Anterior cingulate cortex (tissue), 58 donors: ENCODE measurements at regions not wholly inside any gene's neighbourhood (a gene's known extent, or its start where the extent isn't known, plus 50 kb on each side); places are given as distances from the start of the nearest gene placed in this dataset.
"Not testable (repeated sequence)": the region's sequence is repeated elsewhere in the genome, so short reads cannot be mapped to it uniquely, and the experiment has no call there.

Source experiments
- DNase-seq, 58 donors: peaks; one replicate each; lab custom pipeline; 2025; lab: John Stamatoyannopoulos, UW

GRCh38 chr10:6713120-6713519 is 133.0 kb upstream of the PRKCQ start:
- no peak for DNase-seq

- DNase-seq, result no peak
These were observed 131.8 kb upstream of the PRKCQ start for GRCh38 chr10:6711881-6712280.

GRCh38 chr10:6711408-6711841 is 131.3 kb upstream of the PRKCQ start:
- peak in 1 of 58 donors; percentile 1 for DNase-seq

GRCh38 chr10:6707352-6707751 is 127.3 kb upstream of the PRKCQ start:
- no peak for DNase-seq

GRCh38 chr10:6706725-6707124 is 126.6 kb upstream of the PRKCQ start:
- no peak for DNase-seq

- DNase-seq, result no peak
These were observed 124.8 kb upstream of the PRKCQ start for GRCh38 chr10:6704896-6705295.

GRCh38 chr10:6702833-6703232 is 122.8 kb upstream of the PRKCQ start:
- DNase-seq, result not testable (repeated sequence)

GRCh38 chr10:6702030-6702429 is 122.0 kb upstream of the PRKCQ start:
- peak in 7 of 58 donors; percentile 3 to 31 (median 15) for DNase-seq

- no peak for DNase-seq
These were observed 121.2 kb upstream of the PRKCQ start for GRCh38 chr10:6701289-6701688.

GRCh38 chr10:6700066-6700465 is 120.0 kb upstream of the PRKCQ start:
- no peak for DNase-seq

- DNase-seq, result no peak
These were observed 119.3 kb upstream of the PRKCQ start for GRCh38 chr10:6699336-6699735.

GRCh38 chr10:6695519-6695918 is 115.4 kb upstream of the PRKCQ start:
- no peak for DNase-seq

GRCh38 chr10:6694447-6695140 is 114.5 kb upstream of the PRKCQ start:
- DNase-seq, result peak in 1 of 58 donors; percentile 4

GRCh38 chr10:6692856-6693255 is 112.8 kb upstream of the PRKCQ start:
- DNase-seq, result no peak

GRCh38 chr10:6692103-6692502 is 112.0 kb upstream of the PRKCQ start:
- no peak for DNase-seq

GRCh38 chr10:6689036-6689435 is 109.0 kb upstream of the PRKCQ start:
- DNase-seq, result no peak

GRCh38 chr10:6680735-6681134 is 100.7 kb upstream of the PRKCQ start:
- DNase-seq, result no peak

GRCh38 chr10:6678956-6679355 is 98.9 kb upstream of the PRKCQ start:
- DNase-seq, result no peak

- DNase-seq, result peak in 18 of 58 donors; percentile 2 to 50 (median 12)
These were observed 98.2 kb upstream of the PRKCQ start for GRCh38 chr10:6678211-6678803.

- not testable (repeated sequence) for DNase-seq
These were observed 97.1 kb upstream of the PRKCQ start for GRCh38 chr10:6677129-6677528.

- DNase-seq, result no peak
These were observed 94.2 kb upstream of the PRKCQ start for GRCh38 chr10:6674291-6674690.

- no peak for DNase-seq
These were observed 91.9 kb upstream of the PRKCQ start for GRCh38 chr10:6671976-6672375.
